ENCODE measurements at regions not wholly inside any gene's neighbourhood (a gene's known extent, or its start where the extent isn't known, plus 50 kb on each side); places are given as distances from the start of the nearest gene placed in this dataset.

GRCh38 chr6:92806254-92806653 lies 613.1 kb downstream of the EPHA7 start (continued):
- TF ChIP-seq CHD7 (IDR thresholded peaks at IDR 0.05; ENCODE audit: insufficient replicate concordance, low read length) (no peak), CBX5 (IDR thresholded peaks at IDR 0.05; ENCODE audit: low read depth, low read length) (no peak), TAF1 (IDR thresholded peaks at IDR 0.05; ENCODE audit: low read depth, low read length) (no peak), GABPA (IDR thresholded peaks at IDR 0.05; ENCODE audit: borderline replicate concordance, insufficient read depth, low read length) (no peak), HDAC6 (IDR thresholded peaks at IDR 0.05; ENCODE audit: low read depth, low read length) (no peak), EZH2 (IDR thresholded peaks at IDR 0.05; ENCODE audit: low read depth, low read length, severe bottlenecking) (no peak), SUZ12 (IDR thresholded peaks at IDR 0.05; ENCODE audit: low read length) (no peak), POU5F1 (IDR thresholded peaks at IDR 0.05; ENCODE audit: low read depth, low read length) (no peak), POLR2A (IDR thresholded peaks at IDR 0.05; ENCODE audit: control extremely low read depth in 1 of 2, low read depth in 2 of 2, low read length in 2 of 2) (no peak), BACH1 (IDR thresholded peaks at IDR 0.05; ENCODE audit: low read length) (no peak), EGR1 (IDR thresholded peaks at IDR 0.05; ENCODE audit: borderline replicate concordance, low read depth, low read length) (no peak)

Data from H1 (cell line).